ENCODE measurements at regions not wholly inside any gene's neighbourhood (a gene's known extent, or its start where the extent isn't known, plus 50 kb on each side); places are given as distances from the start of the nearest gene placed in this dataset.

DNA sequence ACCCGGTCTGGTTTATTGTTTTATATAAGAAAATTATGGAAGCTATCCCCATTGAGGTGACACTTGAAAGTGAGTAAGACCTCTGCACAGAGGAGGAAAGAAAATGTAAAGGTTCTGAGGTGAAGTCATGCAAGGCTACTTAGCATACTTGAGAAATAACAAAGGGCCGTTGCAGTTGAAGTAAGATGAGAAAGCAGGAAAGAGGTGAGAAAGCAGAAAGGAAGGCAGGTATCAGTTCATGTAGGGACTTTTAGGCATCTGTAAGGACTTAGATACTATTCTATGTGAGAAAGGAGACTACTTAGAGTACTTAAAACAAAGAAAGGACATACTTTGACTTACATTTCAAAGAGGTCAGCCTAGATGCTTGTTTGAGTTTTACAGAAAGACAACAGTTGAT, 84.7 kb downstream of the CASP12 start:
- no peak for TF ChIP-seq POLR2AphosphoS5 (IDR thresholded peaks at IDR 0.05; ENCODE audit: low read depth, low read length)
- TF ChIP-seq SIN3A (IDR thresholded peaks at IDR 0.05; ENCODE audit: borderline replicate concordance, insufficient read depth, low read length), result no peak
